ENCODE measurements at regions not wholly inside any gene's neighbourhood (a gene's known extent, or its start where the extent isn't known, plus 50 kb on each side); places are given as distances from the start of the nearest gene placed in this dataset.

DNA sequence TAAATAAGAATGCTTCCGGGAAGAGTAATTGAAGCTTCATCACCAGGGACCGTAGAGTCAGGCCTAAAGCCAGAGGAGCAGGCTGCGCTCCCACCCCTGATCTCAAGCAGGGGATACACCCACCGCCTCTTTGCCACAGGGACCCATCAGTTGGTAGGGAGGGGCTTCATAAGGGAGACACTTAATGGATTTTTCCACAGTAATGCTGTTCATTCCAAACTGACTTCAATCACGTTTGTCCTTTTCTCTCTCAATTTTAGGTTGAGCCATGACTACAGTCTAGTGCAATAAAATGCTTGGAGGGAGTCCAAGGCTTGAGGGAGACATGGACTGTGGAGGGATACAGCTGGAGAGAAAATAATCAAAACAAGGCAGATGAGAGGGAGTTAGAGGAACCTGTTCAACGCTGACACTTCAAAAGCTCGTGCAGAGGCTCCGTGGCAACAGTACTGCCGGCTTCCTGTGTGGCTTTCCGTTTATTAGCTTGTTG lies 111.5 kb downstream of the SEC16B start:
- H2AK5ac ChIP-seq (ENCODE audit: low read depth, low read length), result no peak overlapping the region
- 0 out of 2 replicates have a peak, but pooled peaks cover 2% of the 10 kb centered on the region for H3K4me1 ChIP-seq (ENCODE audit: control insufficient read depth, insufficient read depth, low read length)
- H2BK5ac ChIP-seq (ENCODE audit: low read depth, low read length, poor library complexity, severe bottlenecking), result no peak overlapping the region
- no TSS peak for BruUV-seq (replicated peaks)
- H2AFZ ChIP-seq (replicated peaks; ENCODE audit: low read length, poor library complexity), result peak overlapping the region; percentile 46
- H4K91ac ChIP-seq (ENCODE audit: insufficient read depth, low read depth, low read length), result no peak overlapping the region
- H3K4ac ChIP-seq (ENCODE audit: low read depth, low read length), result no peak overlapping the region
- WGBS, 2 experiments (ENCODE audit: extremely low coverage in 2 of 2, insufficient read length in 1 of 2), result no CpG with 5 or more reads among the region's 10 CpGs
- TF ChIP-seq RFX5 (IDR thresholded peaks at IDR 0.05; ENCODE audit: low read depth, low read length), result no peak
- no peak for TF ChIP-seq POLR2A (IDR thresholded peaks at IDR 0.05; ENCODE audit: low read depth, low read length)
- no peak for TF ChIP-seq CHD1 (IDR thresholded peaks at IDR 0.05; ENCODE audit: low read depth, low read length)
- no peak for TF ChIP-seq BHLHE40 (IDR thresholded peaks at IDR 0.05; ENCODE audit: low read depth, low read length)
- TF ChIP-seq, protein P1, sequence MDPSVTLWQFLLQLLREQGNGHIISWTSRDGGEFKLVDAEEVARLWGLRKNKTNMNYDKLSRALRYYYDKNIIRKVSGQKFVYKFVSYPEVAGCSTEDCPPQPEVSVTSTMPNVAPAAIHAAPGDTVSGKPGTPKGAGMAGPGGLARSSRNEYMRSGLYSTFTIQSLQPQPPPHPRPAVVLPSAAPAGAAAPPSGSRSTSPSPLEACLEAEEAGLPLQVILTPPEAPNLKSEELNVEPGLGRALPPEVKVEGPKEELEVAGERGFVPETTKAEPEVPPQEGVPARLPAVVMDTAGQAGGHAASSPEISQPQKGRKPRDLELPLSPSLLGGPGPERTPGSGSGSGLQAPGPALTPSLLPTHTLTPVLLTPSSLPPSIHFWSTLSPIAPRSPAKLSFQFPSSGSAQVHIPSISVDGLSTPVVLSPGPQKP (IDR thresholded peaks at IDR 0.05; ENCODE audit: borderline replicate concordance, low read depth, low read length), result no peak
- TF ChIP-seq NFE2L2 (IDR thresholded peaks at IDR 0.05; ENCODE audit: low read depth, low read length), result no peak
- TF ChIP-seq RCOR1 (IDR thresholded peaks at IDR 0.05; ENCODE audit: insufficient replicate concordance, low read length), result no peak
- TF ChIP-seq, protein P2, sequence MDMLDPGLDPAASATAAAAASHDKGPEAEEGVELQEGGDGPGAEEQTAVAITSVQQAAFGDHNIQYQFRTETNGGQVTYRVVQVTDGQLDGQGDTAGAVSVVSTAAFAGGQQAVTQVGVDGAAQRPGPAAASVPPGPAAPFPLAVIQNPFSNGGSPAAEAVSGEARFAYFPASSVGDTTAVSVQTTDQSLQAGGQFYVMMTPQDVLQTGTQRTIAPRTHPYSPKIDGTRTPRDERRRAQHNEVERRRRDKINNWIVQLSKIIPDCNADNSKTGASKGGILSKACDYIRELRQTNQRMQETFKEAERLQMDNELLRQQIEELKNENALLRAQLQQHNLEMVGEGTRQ (IDR thresholded peaks at IDR 0.05; ENCODE audit: low read depth, low read length), result no peak
- TF ChIP-seq FOS (IDR thresholded peaks at IDR 0.05; ENCODE audit: low read depth, low read length), result no peak
- TF ChIP-seq MXI1 (IDR thresholded peaks at IDR 0.05; ENCODE audit: borderline replicate concordance, low read depth, low read length), result no peak
- no peak for TF ChIP-seq MAZ (IDR thresholded peaks at IDR 0.05; ENCODE audit: borderline replicate concordance, low read depth, low read length)
- TF ChIP-seq MAFK (IDR thresholded peaks at IDR 0.05; ENCODE audit: low read depth, low read length), result no peak
- TF ChIP-seq RAD21 (IDR thresholded peaks at IDR 0.05; ENCODE audit: low read length), result no peak
- TF ChIP-seq CEBPB (IDR thresholded peaks at IDR 0.05; ENCODE audit: low read depth, low read length), result no peak
- TF ChIP-seq SMC3 (IDR thresholded peaks at IDR 0.05; ENCODE audit: low read depth, low read length), result no peak
- TF ChIP-seq, protein P3, sequence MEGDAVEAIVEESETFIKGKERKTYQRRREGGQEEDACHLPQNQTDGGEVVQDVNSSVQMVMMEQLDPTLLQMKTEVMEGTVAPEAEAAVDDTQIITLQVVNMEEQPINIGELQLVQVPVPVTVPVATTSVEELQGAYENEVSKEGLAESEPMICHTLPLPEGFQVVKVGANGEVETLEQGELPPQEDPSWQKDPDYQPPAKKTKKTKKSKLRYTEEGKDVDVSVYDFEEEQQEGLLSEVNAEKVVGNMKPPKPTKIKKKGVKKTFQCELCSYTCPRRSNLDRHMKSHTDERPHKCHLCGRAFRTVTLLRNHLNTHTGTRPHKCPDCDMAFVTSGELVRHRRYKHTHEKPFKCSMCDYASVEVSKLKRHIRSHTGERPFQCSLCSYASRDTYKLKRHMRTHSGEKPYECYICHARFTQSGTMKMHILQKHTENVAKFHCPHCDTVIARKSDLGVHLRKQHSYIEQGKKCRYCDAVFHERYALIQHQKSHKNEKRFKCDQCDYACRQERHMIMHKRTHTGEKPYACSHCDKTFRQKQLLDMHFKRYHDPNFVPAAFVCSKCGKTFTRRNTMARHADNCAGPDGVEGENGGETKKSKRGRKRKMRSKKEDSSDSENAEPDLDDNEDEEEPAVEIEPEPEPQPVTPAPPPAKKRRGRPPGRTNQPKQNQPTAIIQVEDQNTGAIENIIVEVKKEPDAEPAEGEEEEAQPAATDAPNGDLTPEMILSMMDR (conservative IDR thresholded peaks at IDR 0.05; ENCODE audit: low read depth, low read length), result no peak
- no peaks in the 10 kb centered on the region for H3K27me3 ChIP-seq (ENCODE audit: control insufficient read depth, insufficient read depth, low read length)
- no peak overlapping the region for H4K8ac ChIP-seq (ENCODE audit: low read depth in 2 of 2, low read length in 2 of 2)
- no peak overlapping the region for H2BK15ac ChIP-seq (ENCODE audit: low read depth, low read length)
- no peak overlapping the region for H4K5ac ChIP-seq (ENCODE audit: low read depth, low read length)
- no peak overlapping the region for H2AK9ac ChIP-seq (replicated peaks; ENCODE audit: low read depth, low read length, poor library complexity)
- H3K9me1 ChIP-seq (ENCODE audit: insufficient read depth, low read length), result no peaks in the 10 kb centered on the region
- H3K36me3 ChIP-seq (ENCODE audit: control insufficient read depth, insufficient read depth, low read length), result no peaks in the 10 kb centered on the region
- ChIA-PET CTCF (interaction anchor here (0.6 kb wide), 1 partner anchor 238 kb away, joined by 3 read pairs; no protein-coding TSS in a partner anchor), POLR2A (ENCODE audit: unreplicated experiment) (no interaction called here)
- no peak overlapping the region for H3K27ac ChIP-seq (ENCODE audit: insufficient read depth, low read length)
- ATAC-seq (ENCODE audit: low read depth), result peak; percentile 74
- no peak overlapping the region for H3K23ac ChIP-seq (ENCODE audit: low read depth, low read length)
- H3K4me3 ChIP-seq (ENCODE audit: insufficient read depth, low read depth, low read length), result no peak overlapping the region
- H3K18ac ChIP-seq (ENCODE audit: low read depth, low read length), result no peak overlapping the region
- intact Hi-C loops (cut with micrococcal nuclease) (no loop called here), in situ Hi-C loops (cut with MboI; ENCODE audit: low sequenced_read_pairs) (no loop called here), dilution Hi-C loops (cut with HindIII; ENCODE audit: low sequenced_read_pairs, unreplicated experiment) (no loop called here)
- no peak overlapping the region for H3K14ac ChIP-seq (replicated peaks; ENCODE audit: low read depth, low read length)
- no peak overlapping the region for H2BK120ac ChIP-seq (ENCODE audit: low read depth, low read length)
- no peaks in the 10 kb centered on the region for H3K79me1 ChIP-seq (ENCODE audit: low read depth in 1 of 2, low read length in 2 of 2)
- H3K9ac ChIP-seq (ENCODE audit: low read depth, low read length), result no peak overlapping the region
- no peak overlapping the region for H3K56ac ChIP-seq (ENCODE audit: extremely low read depth, insufficient read depth, low read length)
- peak overlapping the region; percentile 59; the same call in 1 of the 2 replicates for H2BK20ac ChIP-seq (ENCODE audit: low read depth, low read length)
- peak; percentile 59 for DNase-seq
- H3K9me3 ChIP-seq (ENCODE audit: control insufficient read depth, insufficient read depth, low read length), result no peaks in the 10 kb centered on the region
- no peaks in the 10 kb centered on the region for H4K20me1 ChIP-seq (ENCODE audit: insufficient read depth, low read length)
- H3K4me2 ChIP-seq (ENCODE audit: low read depth, low read length), result no peak overlapping the region
